Hepatocyte (in vitro differentiated cells): ENCODE measurements at regions not wholly inside any gene's neighbourhood (a gene's known extent, or its start where the extent isn't known, plus 50 kb on each side); places are given as distances from the start of the nearest gene placed in this dataset.

Source experiments
- DNase-seq: peaks from one replicate; pipeline ENCODE4 v3.0.0-alpha.2; 2016; ENCODE audit warnings: low spot score
- H2AFZ ChIP-seq: fragments of 200-600 bp; sonication (generic); 2 replicates; pipeline ENCODE4 v1.6.0; 2016; ENCODE audit warnings: antibody characterized with exemption, mild to moderate bottlenecking
- H3K27ac ChIP-seq: fragments of 200-600 bp; sonication (generic); 2 replicates; pipeline ENCODE4 v1.5.1; 2016; ENCODE audit warnings: mild to moderate bottlenecking
- H3K27me3 ChIP-seq: fragments of 200-600 bp; sonication (generic); 2 replicates; pipeline ENCODE4 v1.6.1; 2016
- H3K36me3 ChIP-seq: fragments of 200-600 bp; sonication (generic); replicated peaks from 2 replicates; pipeline ENCODE4 v1.5.1; 2016; ENCODE audit warnings: low read depth; ENCODE audit not compliant: insufficient read depth
- H3K4me1 ChIP-seq: fragments of 200-600 bp; sonication (generic); 2 replicates; pipeline ENCODE4 v1.5.1; 2016; ENCODE audit warnings: mild to moderate bottlenecking, moderate library complexity; ENCODE audit not compliant: insufficient read depth
- H3K4me2 ChIP-seq: fragments of 200-600 bp; sonication (generic); 2 replicates; pipeline ENCODE4 v1.6.0; 2016
- H3K4me3 ChIP-seq: fragments of 200-600 bp; sonication (generic); 2 replicates; pipeline ENCODE4 v1.5.1; 2016; ENCODE audit warnings: mild to moderate bottlenecking
- H3K79me2 ChIP-seq: fragments of 200-600 bp; sonication (generic); 2 replicates; pipeline ENCODE4 v1.6.0; 2017; ENCODE audit warnings: mild to moderate bottlenecking
- H3K9me2 ChIP-seq: fragments of 200-600 bp; sonication (generic); replicated peaks from 2 replicates; pipeline ENCODE4 v1.6.0; 2017; ENCODE audit warnings: mild to moderate bottlenecking; ENCODE audit not compliant: insufficient read depth
- H3K9me3 ChIP-seq: fragments of 200-600 bp; sonication (generic); 2 replicates; pipeline ENCODE4 v1.5.1; 2016; ENCODE audit warnings: low read depth, mild to moderate bottlenecking
- H4K20me1 ChIP-seq: fragments of 200-600 bp; sonication (generic); 2 replicates; pipeline ENCODE4 v1.6.0; 2016; ENCODE audit warnings: mild to moderate bottlenecking; ENCODE audit not compliant: insufficient read depth, poor library complexity, severe bottlenecking
- CTCF ChIP-seq: fragments of 200-600 bp; sonication (generic); IDR thresholded peaks from 2 replicates; pipeline ENCODE4 v1.5.1; 2016; ENCODE audit warnings: antibody characterized with exemption, mild to moderate bottlenecking; ENCODE audit not compliant: poor library complexity
- EZH2 ChIP-seq: fragments of 200-600 bp; sonication (generic); IDR thresholded peaks from 2 replicates; pipeline ENCODE4 v1.6.1; 2016; ENCODE audit warnings: antibody characterized with exemption, mild to moderate bottlenecking, borderline replicate concordance
- EZH2phosphoT487 ChIP-seq: fragments of 200-600 bp; sonication (generic); IDR thresholded peaks from one replicate; pipeline ENCODE4 v1.6.1; 2018; ENCODE audit warnings: antibody characterized with exemption, mild to moderate bottlenecking, low read depth, moderate library complexity; ENCODE audit not compliant: unreplicated experiment, severe bottlenecking
- WGBS: methylation state at CpG from one replicate; pipeline ENCODE4 v1.1.6; 2016; ENCODE audit warnings: low lambda C conversion rate; ENCODE audit errors: missing lambda C conversion rate; 5-methylcytosine and 5-hydroxymethylcytosine counted together

DNA sequence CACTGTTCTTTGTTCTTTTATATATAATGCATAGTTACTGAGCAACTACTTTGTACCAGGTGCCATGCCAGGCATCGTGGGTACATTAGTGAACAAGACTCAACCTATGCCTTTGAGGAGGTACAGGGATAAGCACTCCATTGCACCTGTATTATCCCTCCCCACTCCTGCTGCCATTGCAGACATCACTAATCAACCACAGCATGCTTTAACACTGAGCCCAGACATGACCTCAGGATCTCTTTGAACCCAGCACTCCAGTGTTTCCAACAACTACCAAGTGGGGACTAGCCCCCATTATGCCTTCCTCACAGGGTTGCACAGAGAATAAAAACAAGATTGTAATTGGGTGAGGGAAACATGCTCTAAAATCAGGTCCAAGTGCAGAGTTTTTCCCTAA lies 60.5 kb upstream of the COL13A1 start:
- Histone ChIP-seq H3K27me3 (no peaks in the 10 kb centered on the region), H3K4me2 (no peak overlapping the region), H3K9me2 (no peaks in the 10 kb centered on the region), H2AFZ (no peak overlapping the region), H3K27ac (no peak overlapping the region), H3K9me3 (no peaks in the 10 kb centered on the region), H4K20me1 (no peaks in the 10 kb centered on the region), H3K79me2 (no peaks in the 10 kb centered on the region), H3K4me1 (no peaks in the 10 kb centered on the region), H3K4me3 (no peak overlapping the region), H3K36me3 (no peaks in the 10 kb centered on the region)
- DNase-seq: no peak
- 100% methylated on average over 1 of the region's 1 CpG for WGBS
- no peak for TF ChIP-seq CTCF
- no peak for TF ChIP-seq EZH2
- no peak for TF ChIP-seq EZH2phosphoT487

DNA sequence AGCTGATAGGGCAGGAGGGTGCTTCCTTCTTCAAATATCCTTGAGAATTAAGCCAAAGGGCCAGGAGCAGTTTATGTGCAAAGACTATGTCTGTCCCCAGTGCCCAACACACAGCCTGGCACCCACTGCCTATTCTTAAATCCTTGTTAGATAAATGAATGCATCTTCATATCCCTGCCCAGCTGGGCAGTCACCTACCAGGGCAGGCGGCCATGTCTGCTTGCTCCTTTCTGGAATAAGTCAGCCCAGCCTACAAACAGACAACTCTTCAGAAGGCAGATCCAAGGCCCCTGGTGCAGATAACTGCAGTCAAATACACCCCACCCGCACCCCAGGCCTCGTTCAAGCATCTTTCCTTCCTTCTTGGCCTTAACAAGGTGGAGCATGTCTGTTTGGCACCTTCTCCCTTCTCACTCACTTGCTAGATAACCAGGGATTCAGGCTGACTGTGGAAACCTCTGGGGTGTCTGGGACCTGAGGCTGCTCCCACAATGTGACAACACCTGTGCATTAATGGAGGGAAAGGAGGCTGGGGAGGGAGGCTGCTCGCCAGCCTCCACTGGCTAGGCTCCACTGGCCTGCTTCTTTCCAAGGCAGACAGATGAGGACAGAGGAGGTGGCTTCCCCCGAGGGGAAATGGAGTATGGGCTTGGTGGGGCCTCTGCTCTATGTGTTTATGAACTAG lies 59.9 kb upstream of the COL13A1 start:
- 93% methylated on average over 5 of the region's 5 CpGs for WGBS
- H3K36me3 ChIP-seq: no peaks in the 10 kb centered on the region
- H3K4me3 ChIP-seq: no peak overlapping the region
- no peaks in the 10 kb centered on the region for H3K4me1 ChIP-seq
- no peak for TF ChIP-seq EZH2phosphoT487
- no peak for TF ChIP-seq EZH2
- TF ChIP-seq CTCF: no peak
- no peaks in the 10 kb centered on the region for H4K20me1 ChIP-seq
- no peak overlapping the region for H3K4me2 ChIP-seq
- H3K9me3 ChIP-seq: no peaks in the 10 kb centered on the region
- no peak overlapping the region for H3K27ac ChIP-seq
- no peaks in the 10 kb centered on the region for H3K27me3 ChIP-seq
- no peaks in the 10 kb centered on the region for H3K9me2 ChIP-seq
- no peak overlapping the region for H2AFZ ChIP-seq
- DNase-seq: no peak
- no peaks in the 10 kb centered on the region for H3K79me2 ChIP-seq

DNA sequence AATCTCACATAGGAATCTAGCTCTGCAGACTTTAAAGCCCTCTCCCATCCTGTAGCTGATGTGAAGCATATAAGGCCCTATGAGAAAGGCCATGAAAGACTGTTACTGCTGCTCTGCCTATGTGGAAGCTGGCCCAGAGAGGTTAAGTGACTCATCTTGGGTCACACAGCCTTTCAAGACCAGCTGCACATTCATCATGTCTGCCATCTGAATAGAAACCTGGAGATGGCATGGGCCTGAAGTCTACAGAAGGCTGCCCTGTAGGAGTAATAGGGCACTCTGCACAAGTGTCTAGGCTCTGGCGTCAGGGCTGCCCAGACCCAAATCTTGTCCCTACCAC lies 59.4 kb upstream of the COL13A1 start:
- WGBS: 100% methylated on average over 1 of the region's 1 CpG

More for the DNA sequence above, 59.4 kb upstream of the COL13A1 start:
- Histone ChIP-seq H3K9me2 (no peaks in the 10 kb centered on the region), H3K27ac (no peak overlapping the region), H3K4me1 (no peaks in the 10 kb centered on the region), H3K36me3 (no peaks in the 10 kb centered on the region), H3K4me3 (no peak overlapping the region), H3K79me2 (no peaks in the 10 kb centered on the region), H2AFZ (no peak overlapping the region), H4K20me1 (no peaks in the 10 kb centered on the region), H3K4me2 (no peak overlapping the region), H3K27me3 (no peaks in the 10 kb centered on the region), H3K9me3 (no peaks in the 10 kb centered on the region)
- TF ChIP-seq CTCF: no peak
- no peak for TF ChIP-seq EZH2phosphoT487
- TF ChIP-seq EZH2: no peak
- no peak for DNase-seq
